ENCODE measurements at regions not wholly inside any gene's neighbourhood (a gene's known extent, or its start where the extent isn't known, plus 50 kb on each side); places are given as distances from the start of the nearest gene placed in this dataset.
"Not testable (repeated sequence)": the region's sequence is repeated elsewhere in the genome, so short reads cannot be mapped to it uniquely, and the experiment has no call there.

- Histone ChIP-seq H3K27ac (ENCODE audit: low read length) (no peak overlapping the region), H3F3A (ENCODE audit: insufficient read depth, low read length, poor library complexity, severe bottlenecking) (no peaks in the 10 kb centered on the region), H4K20me1 (ENCODE audit: insufficient read depth) (no peaks in the 10 kb centered on the region), H3K4me2 (ENCODE audit: low read length) (no peak overlapping the region), H3K79me2 (replicated peaks; ENCODE audit: insufficient read depth, low read length) (no peaks in the 10 kb centered on the region), H3K27me3 (ENCODE audit: insufficient read depth, low read depth, low read length) (no peaks in the 10 kb centered on the region), H3K36me3 (ENCODE audit: insufficient read depth, low read length) (no peaks in the 10 kb centered on the region), H2AFZ (ENCODE audit: low read depth, low read length) (no peak overlapping the region), H3K9me2 (ENCODE audit: insufficient read depth, low read length) (no peaks in the 10 kb centered on the region), H3K9me3 (ENCODE audit: low read length) (no peaks in the 10 kb centered on the region), H3K9ac (ENCODE audit: low read length) (no peak overlapping the region), H3K4me3 (ENCODE audit: low read length) (no peak overlapping the region)
- no peak for TF ChIP-seq RAD21 (conservative IDR thresholded peaks at IDR 0.05)
- TF ChIP-seq EP300 (conservative IDR thresholded peaks at IDR 0.05; ENCODE audit: poor library complexity, severe bottlenecking) = no peak
- TF ChIP-seq, protein P1, sequence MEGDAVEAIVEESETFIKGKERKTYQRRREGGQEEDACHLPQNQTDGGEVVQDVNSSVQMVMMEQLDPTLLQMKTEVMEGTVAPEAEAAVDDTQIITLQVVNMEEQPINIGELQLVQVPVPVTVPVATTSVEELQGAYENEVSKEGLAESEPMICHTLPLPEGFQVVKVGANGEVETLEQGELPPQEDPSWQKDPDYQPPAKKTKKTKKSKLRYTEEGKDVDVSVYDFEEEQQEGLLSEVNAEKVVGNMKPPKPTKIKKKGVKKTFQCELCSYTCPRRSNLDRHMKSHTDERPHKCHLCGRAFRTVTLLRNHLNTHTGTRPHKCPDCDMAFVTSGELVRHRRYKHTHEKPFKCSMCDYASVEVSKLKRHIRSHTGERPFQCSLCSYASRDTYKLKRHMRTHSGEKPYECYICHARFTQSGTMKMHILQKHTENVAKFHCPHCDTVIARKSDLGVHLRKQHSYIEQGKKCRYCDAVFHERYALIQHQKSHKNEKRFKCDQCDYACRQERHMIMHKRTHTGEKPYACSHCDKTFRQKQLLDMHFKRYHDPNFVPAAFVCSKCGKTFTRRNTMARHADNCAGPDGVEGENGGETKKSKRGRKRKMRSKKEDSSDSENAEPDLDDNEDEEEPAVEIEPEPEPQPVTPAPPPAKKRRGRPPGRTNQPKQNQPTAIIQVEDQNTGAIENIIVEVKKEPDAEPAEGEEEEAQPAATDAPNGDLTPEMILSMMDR (IDR thresholded peaks at IDR 0.05; ENCODE audit: poor library complexity, severe bottlenecking) = no peak
- TF ChIP-seq EZH2 (IDR thresholded peaks at IDR 0.05; ENCODE audit: borderline replicate concordance, insufficient read depth, low read length, poor library complexity, severe bottlenecking) = no peak
- TF ChIP-seq TAF1 (IDR thresholded peaks at IDR 0.05; ENCODE audit: low read depth) = no peak
- no peak for TF ChIP-seq POLR2AphosphoS5 (IDR thresholded peaks at IDR 0.05)
- no peak for TF ChIP-seq MXI1 (conservative IDR thresholded peaks at IDR 0.05; ENCODE audit: poor library complexity, severe bottlenecking)
- TF ChIP-seq SMC3 (conservative IDR thresholded peaks at IDR 0.05; ENCODE audit: poor library complexity) = no peak
- TF ChIP-seq, protein P2, sequence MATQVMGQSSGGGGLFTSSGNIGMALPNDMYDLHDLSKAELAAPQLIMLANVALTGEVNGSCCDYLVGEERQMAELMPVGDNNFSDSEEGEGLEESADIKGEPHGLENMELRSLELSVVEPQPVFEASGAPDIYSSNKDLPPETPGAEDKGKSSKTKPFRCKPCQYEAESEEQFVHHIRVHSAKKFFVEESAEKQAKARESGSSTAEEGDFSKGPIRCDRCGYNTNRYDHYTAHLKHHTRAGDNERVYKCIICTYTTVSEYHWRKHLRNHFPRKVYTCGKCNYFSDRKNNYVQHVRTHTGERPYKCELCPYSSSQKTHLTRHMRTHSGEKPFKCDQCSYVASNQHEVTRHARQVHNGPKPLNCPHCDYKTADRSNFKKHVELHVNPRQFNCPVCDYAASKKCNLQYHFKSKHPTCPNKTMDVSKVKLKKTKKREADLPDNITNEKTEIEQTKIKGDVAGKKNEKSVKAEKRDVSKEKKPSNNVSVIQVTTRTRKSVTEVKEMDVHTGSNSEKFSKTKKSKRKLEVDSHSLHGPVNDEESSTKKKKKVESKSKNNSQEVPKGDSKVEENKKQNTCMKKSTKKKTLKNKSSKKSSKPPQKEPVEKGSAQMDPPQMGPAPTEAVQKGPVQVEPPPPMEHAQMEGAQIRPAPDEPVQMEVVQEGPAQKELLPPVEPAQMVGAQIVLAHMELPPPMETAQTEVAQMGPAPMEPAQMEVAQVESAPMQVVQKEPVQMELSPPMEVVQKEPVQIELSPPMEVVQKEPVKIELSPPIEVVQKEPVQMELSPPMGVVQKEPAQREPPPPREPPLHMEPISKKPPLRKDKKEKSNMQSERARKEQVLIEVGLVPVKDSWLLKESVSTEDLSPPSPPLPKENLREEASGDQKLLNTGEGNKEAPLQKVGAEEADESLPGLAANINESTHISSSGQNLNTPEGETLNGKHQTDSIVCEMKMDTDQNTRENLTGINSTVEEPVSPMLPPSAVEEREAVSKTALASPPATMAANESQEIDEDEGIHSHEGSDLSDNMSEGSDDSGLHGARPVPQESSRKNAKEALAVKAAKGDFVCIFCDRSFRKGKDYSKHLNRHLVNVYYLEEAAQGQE (IDR thresholded peaks at IDR 0.05; ENCODE audit: borderline replicate concordance) = no peak
Observed at GRCh38 chr11:3434976-3435375, 56.0 kb upstream of the ZNF195 start.

GRCh38 chr11:3429191-3429590 is 50.2 kb upstream of the ZNF195 start:
- not testable (repeated sequence) for H3K27me3 ChIP-seq (ENCODE audit: insufficient read depth, low read depth, low read length); H3K79me2 ChIP-seq (replicated peaks; ENCODE audit: insufficient read depth, low read length); H2AFZ ChIP-seq (ENCODE audit: low read depth, low read length); H3K4me3 ChIP-seq (ENCODE audit: low read length); H3K36me3 ChIP-seq (ENCODE audit: insufficient read depth, low read length); H3K9me2 ChIP-seq (ENCODE audit: insufficient read depth, low read length); H3K9ac ChIP-seq (ENCODE audit: low read length); H3K9me3 ChIP-seq (ENCODE audit: low read length); H3F3A ChIP-seq (ENCODE audit: insufficient read depth, low read length, poor library complexity, severe bottlenecking); H4K20me1 ChIP-seq (ENCODE audit: insufficient read depth); H3K4me2 ChIP-seq (ENCODE audit: low read length); H3K27ac ChIP-seq (ENCODE audit: low read length)

Small RNAs in the stretch of these regions (small RNA-seq; reads per million reads assigned to genes)
- gene SNRPCP5 = 0 reads per million in 3 experiments

Measured in neural cell (in vitro differentiated cells).